BJ (cell line): ENCODE measurements at regions not wholly inside any gene's neighbourhood (a gene's known extent, or its start where the extent isn't known, plus 50 kb on each side); places are given as distances from the start of the nearest gene placed in this dataset.
"Not testable (repeated sequence)": the region's sequence is repeated elsewhere in the genome, so short reads cannot be mapped to it uniquely, and the experiment has no call there.

Experiments
- CTCF ChIA-PET: fragments of 350-600 bp; formaldehyde crosslinking; extraction: SDS; loops from one replicate; lab custom pipeline; 2021; ENCODE audit warnings: antibody characterized with exemption, inconsistent platforms; lab: Yijun Ruan, JAX
- POLR2A ChIA-PET: fragments of 300-600 bp; sonication (Branson Sonifier 250); formaldehyde crosslinking; extraction: SDS; loops from one replicate; lab custom pipeline; 2021; ENCODE audit warnings: antibody characterized with exemption; lab: Charles Lee
- DNase-seq: peaks from one replicate; pipeline ENCODE4 v3.0.0-alpha.2; 2011; ENCODE audit warnings: low read depth
- H3K27me3 ChIP-seq: 2 replicates; pipeline ENCODE4 v1.6.0; 2011; ENCODE audit warnings: low read length; ENCODE audit not compliant: control insufficient read depth, insufficient read depth
- H3K36me3 ChIP-seq: 2 replicates; pipeline ENCODE4 v1.5.1; 2011; ENCODE audit warnings: low read length; ENCODE audit not compliant: control insufficient read depth, insufficient read depth
- H3K4me3 ChIP-seq: 2 replicates; pipeline ENCODE4 v1.5.1; 2011; ENCODE audit warnings: low read depth, mild to moderate bottlenecking, control low read depth, low read length
- CTCF ChIP-seq: IDR thresholded peaks from 2 replicates; pipeline ENCODE4 v1.5.1; 2011; ENCODE audit warnings: low read depth, mild to moderate bottlenecking, control low read depth, inconsistent platforms, low read length, moderate library complexity; ENCODE audit not compliant: insufficient read depth

GRCh38 chr10:108962172-108962571 lies 961.1 kb downstream of the XPNPEP1 start:
- H3K36me3 ChIP-seq = no peaks in the 10 kb centered on the region
- DNase-seq = no peak
- no peak overlapping the region for H3K4me3 ChIP-seq
- CTCF ChIA-PET = no interaction called here
- H3K27me3 ChIP-seq = no peaks in the 10 kb centered on the region
- POLR2A ChIA-PET = no interaction called here
- TF ChIP-seq CTCF = no peak

GRCh38 chr10:108957681-108958080 lies 965.6 kb downstream of the XPNPEP1 start:
- POLR2A ChIA-PET = no interaction called here

GRCh38 chr10:108956149-108956548 lies 967.2 kb downstream of the XPNPEP1 start:
- ChIA-PET CTCF (interaction anchor here (0.6 kb wide), 1 partner anchor 48 kb away, joined by 3 read pairs; no protein-coding TSS in a partner anchor), POLR2A (no interaction called here)
- Histone ChIP-seq H3K27me3 (no peaks in the 10 kb centered on the region), H3K36me3 (no peaks in the 10 kb centered on the region), H3K4me3 (no peak overlapping the region)
- no peak for DNase-seq
- TF ChIP-seq CTCF = no peak

More at GRCh38 chr10:108957681-108958080, 965.6 kb downstream of the XPNPEP1 start:
- Histone ChIP-seq H3K36me3 (no peaks in the 10 kb centered on the region), H3K4me3 (no peak overlapping the region), H3K27me3 (no peaks in the 10 kb centered on the region)
- CTCF ChIA-PET = no interaction called here
- no peak for TF ChIP-seq CTCF
- no peak for DNase-seq

- POLR2A ChIA-PET, H3K36me3 ChIP-seq: not testable (repeated sequence)
- CTCF ChIA-PET = interaction anchor here (1.0 kb wide), 1 partner anchor 28 kb away, joined by 3 read pairs; no protein-coding TSS in a partner anchor
Measured at GRCh38 chr10:108920029-108920428, 1003.3 kb downstream of the XPNPEP1 start.

GRCh38 chr10:108913300-108913699 lies 1010.0 kb downstream of the XPNPEP1 start:
- CTCF ChIA-PET = interaction anchor here (0.7 to 1.6 kb wide), 3 partner anchors 11 to 860 kb away, joined by 3 read pairs; no protein-coding TSS in a partner anchor
- DNase-seq = no peak
- POLR2A ChIA-PET = no interaction called here
- Histone ChIP-seq H3K4me3 (no peak overlapping the region), H3K36me3 (no peaks in the 10 kb centered on the region), H3K27me3 (no peaks in the 10 kb centered on the region)
- no peak for TF ChIP-seq CTCF

More at GRCh38 chr10:108920029-108920428, 1003.3 kb downstream of the XPNPEP1 start:
- H3K4me3 ChIP-seq, H3K27me3 ChIP-seq, DNase-seq: not testable (repeated sequence)
